ENCODE measurements at regions not wholly inside any gene's neighbourhood (a gene's known extent, or its start where the extent isn't known, plus 50 kb on each side); places are given as distances from the start of the nearest gene placed in this dataset.

DNA sequence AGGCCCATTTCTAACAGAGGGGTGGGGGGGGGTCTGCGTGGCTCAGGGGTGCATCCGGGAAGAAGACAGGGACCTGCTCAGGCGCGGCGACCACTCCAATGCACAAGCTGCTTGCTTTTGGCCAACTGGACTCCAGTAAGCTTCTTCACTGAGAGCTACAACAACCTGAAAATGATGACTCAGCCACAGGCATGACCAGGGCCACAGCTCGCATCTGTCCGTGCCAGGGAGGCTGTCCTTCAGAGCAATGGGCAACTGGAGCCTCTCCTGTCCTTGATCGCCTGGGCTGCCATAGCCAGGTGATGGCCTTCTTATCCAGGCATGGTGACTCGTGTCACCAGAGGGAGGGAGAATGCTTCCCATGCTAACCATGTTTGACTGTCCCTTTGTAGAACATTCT lies 81.6 kb upstream of the RNF32 start:
- no peak overlapping the region for H2AFZ ChIP-seq (ENCODE audit: low read depth, low read length)
- H3K18ac ChIP-seq (ENCODE audit: low read depth in 1 of 2, low read length in 2 of 2): no peak overlapping the region
- no peak for DNase-seq
- no peak overlapping the region for H2AK5ac ChIP-seq (ENCODE audit: low read length, severe bottlenecking)
- no peak overlapping the region for H4K91ac ChIP-seq (ENCODE audit: low read length)
- no peak overlapping the region for H2BK120ac ChIP-seq (ENCODE audit: low read depth, low read length)
- no peak overlapping the region for H3K14ac ChIP-seq (ENCODE audit: low read length in 2 of 2)
- H4K8ac ChIP-seq (ENCODE audit: low read length): no peak overlapping the region
- H3K4me1 ChIP-seq (ENCODE audit: control insufficient read depth, insufficient read depth, low read depth, low read length): peaks cover 4% of the 10 kb centered on the region
- no peak overlapping the region for H3K4me3 ChIP-seq (ENCODE audit: insufficient read depth in 1 of 2, low read depth in 1 of 2, low read length in 2 of 2)
- H3K27me3 ChIP-seq (ENCODE audit: control insufficient read depth in 1 of 2, insufficient read depth in 1 of 2, low read length in 2 of 2): no peaks in the 10 kb centered on the region
- H3K79me1 ChIP-seq (replicated peaks; ENCODE audit: low read length, poor library complexity, severe bottlenecking): no peaks in the 10 kb centered on the region
- no peak overlapping the region for H3K4me2 ChIP-seq (ENCODE audit: low read length, poor library complexity, severe bottlenecking)
- no peaks in the 10 kb centered on the region for H3K36me3 ChIP-seq (ENCODE audit: control insufficient read depth in 1 of 2, insufficient read depth in 2 of 2, low read depth in 1 of 2, low read length in 2 of 2)
- H3K23ac ChIP-seq (ENCODE audit: low read length in 2 of 2): no peak overlapping the region
- 85% methylated on average over 9 of the region's 9 CpGs for WGBS
- H3K27ac ChIP-seq (ENCODE audit: low read length, poor library complexity, severe bottlenecking): no peak overlapping the region
- no peak overlapping the region for H3K9ac ChIP-seq (ENCODE audit: low read length)
- no peak overlapping the region for H2BK15ac ChIP-seq (ENCODE audit: low read depth, poor library complexity, severe bottlenecking)
- H2BK12ac ChIP-seq (ENCODE audit: low read length in 2 of 2): no peak overlapping the region
- no peak overlapping the region for H3K4ac ChIP-seq (ENCODE audit: low read depth in 1 of 2, low read length in 2 of 2)
- H3K9me3 ChIP-seq (ENCODE audit: control insufficient read depth, low read length): no peaks in the 10 kb centered on the region
- H2BK5ac ChIP-seq (ENCODE audit: low read depth, low read length, poor library complexity, severe bottlenecking): no peak overlapping the region

DNA sequence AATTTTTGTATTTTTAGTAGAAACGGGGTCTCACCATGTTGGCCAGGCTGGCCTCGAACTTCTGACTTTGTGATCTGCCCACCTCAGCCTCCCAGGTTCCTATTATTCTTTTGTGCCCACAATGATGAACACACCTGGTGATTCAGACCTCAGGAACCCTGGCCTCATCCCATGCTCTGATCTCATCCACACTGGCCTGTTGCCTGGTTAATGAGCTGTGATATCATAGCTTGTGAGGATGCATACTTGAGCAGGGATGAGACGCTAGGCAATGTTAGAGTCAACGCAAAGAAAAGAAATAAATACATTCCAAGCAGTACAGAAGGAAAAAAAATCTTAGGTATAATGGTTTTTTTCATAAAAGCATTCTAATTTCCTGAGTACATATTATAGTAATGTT lies 82.4 kb upstream of the RNF32 start:
- H3K4me1 ChIP-seq (ENCODE audit: control insufficient read depth, insufficient read depth, low read depth, low read length): peaks cover 4% of the 10 kb centered on the region
- H3K4me2 ChIP-seq (ENCODE audit: low read length, poor library complexity, severe bottlenecking): no peak overlapping the region
- no peak overlapping the region for H3K4me3 ChIP-seq (ENCODE audit: insufficient read depth in 1 of 2, low read depth in 1 of 2, low read length in 2 of 2)
- H2BK120ac ChIP-seq (ENCODE audit: low read depth, low read length): no peak overlapping the region
- no peak overlapping the region for H2BK15ac ChIP-seq (ENCODE audit: low read depth, poor library complexity, severe bottlenecking)
- H3K23ac ChIP-seq (ENCODE audit: low read length in 2 of 2): no peak overlapping the region
- no peak overlapping the region for H3K4ac ChIP-seq (ENCODE audit: low read depth in 1 of 2, low read length in 2 of 2)
- H2BK12ac ChIP-seq (ENCODE audit: low read length in 2 of 2): no peak overlapping the region
- H2AFZ ChIP-seq (ENCODE audit: low read depth, low read length): no peak overlapping the region
- H3K27me3 ChIP-seq (ENCODE audit: control insufficient read depth in 1 of 2, insufficient read depth in 1 of 2, low read length in 2 of 2): no peaks in the 10 kb centered on the region
- no peaks in the 10 kb centered on the region for H3K36me3 ChIP-seq (ENCODE audit: control insufficient read depth in 1 of 2, insufficient read depth in 2 of 2, low read depth in 1 of 2, low read length in 2 of 2)
- no peak overlapping the region for H3K18ac ChIP-seq (ENCODE audit: low read depth in 1 of 2, low read length in 2 of 2)
- no peak for DNase-seq
- H4K91ac ChIP-seq (ENCODE audit: low read length): no peak overlapping the region
- no peak overlapping the region for H3K27ac ChIP-seq (ENCODE audit: low read length, poor library complexity, severe bottlenecking)
- no peaks in the 10 kb centered on the region for H3K9me3 ChIP-seq (ENCODE audit: control insufficient read depth, low read length)
- H3K79me1 ChIP-seq (replicated peaks; ENCODE audit: low read length, poor library complexity, severe bottlenecking): no peaks in the 10 kb centered on the region
- H2BK5ac ChIP-seq (ENCODE audit: low read depth, low read length, poor library complexity, severe bottlenecking): no peak overlapping the region
- H4K8ac ChIP-seq (ENCODE audit: low read length): no peak overlapping the region
- H2AK5ac ChIP-seq (ENCODE audit: low read length, severe bottlenecking): no peak overlapping the region
- WGBS: 79% methylated on average over 3 of the region's 4 CpGs
- H3K14ac ChIP-seq (ENCODE audit: low read length in 2 of 2): no peak overlapping the region
- H3K9ac ChIP-seq (ENCODE audit: low read length): no peak overlapping the region

DNA sequence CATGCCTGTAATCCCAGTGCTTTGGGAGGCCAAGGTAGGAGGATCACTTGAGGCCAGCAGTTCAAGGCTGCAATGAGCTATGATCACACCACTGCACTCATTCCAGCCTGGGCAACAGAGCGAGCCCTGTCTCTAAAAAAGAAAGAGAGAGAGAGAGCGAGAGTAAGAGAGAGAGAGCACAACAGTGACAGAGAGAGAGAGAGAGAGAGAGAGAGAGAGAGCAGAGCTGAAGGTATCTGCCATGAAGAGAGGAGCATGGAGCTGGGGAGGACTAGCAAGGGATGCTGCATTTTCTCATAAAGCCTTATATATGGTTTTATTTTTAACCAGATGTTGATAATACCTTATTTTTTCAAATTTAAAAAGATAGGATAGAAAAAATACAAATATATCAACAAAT lies 84.5 kb upstream of the RNF32 start:
- Histone ChIP-seq H3K9me3 (ENCODE audit: control insufficient read depth, low read length) (no peaks in the 10 kb centered on the region), H3K36me3 (ENCODE audit: control insufficient read depth in 1 of 2, insufficient read depth in 2 of 2, low read depth in 1 of 2, low read length in 2 of 2) (no peaks in the 10 kb centered on the region), H2BK5ac (ENCODE audit: low read depth, low read length, poor library complexity, severe bottlenecking) (no peak overlapping the region), H3K79me1 (replicated peaks; ENCODE audit: low read length, poor library complexity, severe bottlenecking) (no peaks in the 10 kb centered on the region), H3K14ac (ENCODE audit: low read length in 2 of 2) (no peak overlapping the region), H3K27ac (ENCODE audit: low read length, poor library complexity, severe bottlenecking) (no peak overlapping the region), H2AFZ (ENCODE audit: low read depth, low read length) (no peak overlapping the region), H3K4me2 (ENCODE audit: low read length, poor library complexity, severe bottlenecking) (no peak overlapping the region), H3K4me3 (ENCODE audit: insufficient read depth in 1 of 2, low read depth in 1 of 2, low read length in 2 of 2) (no peak overlapping the region), H2AK5ac (ENCODE audit: low read length, severe bottlenecking) (no peak overlapping the region), H3K23ac (ENCODE audit: low read length in 2 of 2) (no peak overlapping the region), H2BK15ac (ENCODE audit: low read depth, poor library complexity, severe bottlenecking) (no peak overlapping the region), H4K8ac (ENCODE audit: low read length) (no peak overlapping the region), H3K18ac (ENCODE audit: low read depth in 1 of 2, low read length in 2 of 2) (no peak overlapping the region), H4K91ac (ENCODE audit: low read length) (no peak overlapping the region), H3K4ac (ENCODE audit: low read depth in 1 of 2, low read length in 2 of 2) (no peak overlapping the region), H3K4me1 (ENCODE audit: control insufficient read depth, insufficient read depth, low read depth, low read length) (peaks cover 4% of the 10 kb centered on the region), H2BK120ac (ENCODE audit: low read depth, low read length) (no peak overlapping the region), H3K27me3 (ENCODE audit: control insufficient read depth in 1 of 2, insufficient read depth in 1 of 2, low read length in 2 of 2) (no peaks in the 10 kb centered on the region), H3K9ac (ENCODE audit: low read length) (no peak overlapping the region), H2BK12ac (ENCODE audit: low read length in 2 of 2) (no peak overlapping the region)
- DNase-seq: no peak
- 80% methylated on average over 2 of the region's 2 CpGs for WGBS

DNA sequence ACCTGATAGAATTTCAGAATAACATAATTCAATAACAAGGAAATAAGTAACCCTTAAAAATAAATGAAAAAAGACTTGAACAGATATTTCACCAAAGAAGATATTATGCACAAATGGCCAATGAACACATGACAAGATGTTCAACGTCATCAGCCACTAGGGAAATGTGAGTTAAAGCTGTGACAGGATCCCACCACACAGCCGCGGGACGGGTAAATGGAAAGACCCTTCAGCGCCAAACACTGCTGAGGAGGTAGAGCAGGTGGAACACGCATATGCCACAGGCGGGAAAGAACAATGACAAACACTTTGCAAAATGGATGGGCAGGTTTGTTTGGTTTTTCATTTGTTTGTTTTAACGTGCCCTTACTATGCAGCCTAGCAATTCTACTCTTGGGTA lies 86.1 kb upstream of the RNF32 start:
- DNase-seq: no peak
- Histone ChIP-seq H3K23ac (ENCODE audit: low read length in 2 of 2) (no peak overlapping the region), H4K91ac (ENCODE audit: low read length) (no peak overlapping the region), H2BK120ac (ENCODE audit: low read depth, low read length) (no peak overlapping the region), H3K27me3 (ENCODE audit: control insufficient read depth in 1 of 2, insufficient read depth in 1 of 2, low read length in 2 of 2) (no peaks in the 10 kb centered on the region), H2AFZ (ENCODE audit: low read depth, low read length) (no peak overlapping the region), H3K4me1 (ENCODE audit: control insufficient read depth, insufficient read depth, low read depth, low read length) (peaks cover 4% of the 10 kb centered on the region), H2BK5ac (ENCODE audit: low read depth, low read length, poor library complexity, severe bottlenecking) (no peak overlapping the region), H2BK15ac (ENCODE audit: low read depth, poor library complexity, severe bottlenecking) (no peak overlapping the region), H3K14ac (ENCODE audit: low read length in 2 of 2) (no peak overlapping the region), H4K8ac (ENCODE audit: low read length) (no peak overlapping the region), H3K79me1 (replicated peaks; ENCODE audit: low read length, poor library complexity, severe bottlenecking) (no peaks in the 10 kb centered on the region), H2BK12ac (ENCODE audit: low read length in 2 of 2) (no peak overlapping the region), H3K36me3 (ENCODE audit: control insufficient read depth in 1 of 2, insufficient read depth in 2 of 2, low read depth in 1 of 2, low read length in 2 of 2) (no peaks in the 10 kb centered on the region), H3K9me3 (ENCODE audit: control insufficient read depth, low read length) (peaks cover 4% of the 10 kb centered on the region), H3K4me2 (ENCODE audit: low read length, poor library complexity, severe bottlenecking) (no peak overlapping the region), H3K27ac (ENCODE audit: low read length, poor library complexity, severe bottlenecking) (no peak overlapping the region), H3K4ac (ENCODE audit: low read depth in 1 of 2, low read length in 2 of 2) (no peak overlapping the region), H3K9ac (ENCODE audit: low read length) (no peak overlapping the region), H3K4me3 (ENCODE audit: insufficient read depth in 1 of 2, low read depth in 1 of 2, low read length in 2 of 2) (no peak overlapping the region), H2AK5ac (ENCODE audit: low read length, severe bottlenecking) (no peak overlapping the region), H3K18ac (ENCODE audit: low read depth in 1 of 2, low read length in 2 of 2) (no peak overlapping the region)
- WGBS: 84% methylated on average over 6 of the region's 8 CpGs

All from mesenchymal stem cell (in vitro differentiated cells and primary cell).